NT2/D1 (cell line): ENCODE measurements at regions not wholly inside any gene's neighbourhood (a gene's known extent, or its start where the extent isn't known, plus 50 kb on each side); places are given as distances from the start of the nearest gene placed in this dataset.

Experiments
- SUZ12 ChIP-seq: IDR thresholded peaks from 2 replicates; pipeline ENCODE4 v1.6.1; 2011; ENCODE audit not compliant: insufficient read length, insufficient read depth; ENCODE audit errors: extremely low read depth
- YY1 ChIP-seq: IDR thresholded peaks from 2 replicates; pipeline ENCODE4 v1.6.1; 2011; ENCODE audit not compliant: insufficient read length, insufficient read depth
- ZNF274 ChIP-seq: IDR thresholded peaks from 2 replicates; pipeline ENCODE4 v1.6.1; 2011; ENCODE audit warnings: mild to moderate bottlenecking, low read depth, low read length

DNA sequence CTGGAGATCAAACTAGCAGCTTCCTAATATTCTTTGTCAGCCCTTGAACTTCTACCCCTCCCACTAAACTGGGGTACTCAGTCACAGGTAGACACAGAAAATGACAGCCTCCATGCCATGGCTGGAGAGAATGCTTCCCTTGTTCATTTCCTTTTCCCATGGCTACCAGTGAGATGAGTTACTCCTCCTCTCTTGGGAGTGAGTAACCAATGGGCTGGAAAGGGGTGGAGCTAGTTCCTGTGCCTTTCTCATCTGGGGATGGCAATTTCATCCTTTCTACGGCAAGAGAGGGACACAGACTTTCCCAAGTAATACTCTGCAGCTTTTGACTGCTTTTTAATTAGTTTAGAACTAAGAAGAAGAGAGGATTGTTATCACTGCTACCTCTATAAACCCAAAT lies 1045.6 kb upstream of the WWC1 start:
- TF ChIP-seq ZNF274 = no peak
- TF ChIP-seq SUZ12 = no peak
- no peak for TF ChIP-seq YY1
